ENCODE measurements at regions not wholly inside any gene's neighbourhood (a gene's known extent, or its start where the extent isn't known, plus 50 kb on each side); places are given as distances from the start of the nearest gene placed in this dataset.
"Not testable (repeated sequence)": the region's sequence is repeated elsewhere in the genome, so short reads cannot be mapped to it uniquely, and the experiment has no call there.

GRCh38 chr2:238527565-238527964, 100.8 kb downstream of the ASB1 start:
- Mint-ChIP-seq H3K36me3 (ENCODE audit: low read depth) (peaks cover 2% of the 10 kb centered on the region), H3K4me3 (no peak overlapping the region), H3K4me1 (no peaks in the 10 kb centered on the region), H3K27ac (no peak overlapping the region), H3K9me3 (peaks cover 20% of the 10 kb centered on the region), H3K27me3 (peaks cover 10% of the 10 kb centered on the region)
- DNase-seq (no peak), ATAC-seq (ENCODE audit: low read depth) (no peak)
- ChIA-PET CTCF (no interaction called here), POLR2A (no interaction called here)
- intact Hi-C loops (cut with micrococcal nuclease) = no loop called here
- no peak for TF ChIP-seq CTCF (IDR thresholded peaks at IDR 0.05)

GRCh38 chr2:238528953-238529781, 102.4 kb downstream of the ASB1 start:
- H3K9me3 Mint-ChIP-seq = peaks cover 20% of the 10 kb centered on the region
- ATAC-seq (ENCODE audit: low read depth) = no peak
- H3K4me1 Mint-ChIP-seq = no peaks in the 10 kb centered on the region

GRCh38 chr2:238531017-238531645, 104.4 kb downstream of the ASB1 start:
- H3K36me3 Mint-ChIP-seq (ENCODE audit: low read depth); H3K4me3 Mint-ChIP-seq; H3K4me1 Mint-ChIP-seq: not testable (repeated sequence)

More at GRCh38 chr2:238528953-238529781, 102.4 kb downstream of the ASB1 start:
- H3K27ac Mint-ChIP-seq = no peak overlapping the region
- ChIA-PET CTCF (no interaction called here), POLR2A (no interaction called here)
- no peak for TF ChIP-seq CTCF (IDR thresholded peaks at IDR 0.05)
- no peak overlapping the region for H3K4me3 Mint-ChIP-seq
- peaks cover 10% of the 10 kb centered on the region for H3K27me3 Mint-ChIP-seq
- DNase-seq = no peak
- intact Hi-C loops (cut with micrococcal nuclease) = no loop called here
- H3K36me3 Mint-ChIP-seq (ENCODE audit: low read depth) = peaks cover 2% of the 10 kb centered on the region

GRCh38 chr2:238543732-238544131, 117.0 kb downstream of the ASB1 start:
- H3K4me3 Mint-ChIP-seq; DNase-seq; intact Hi-C loops (cut with micrococcal nuclease); H3K4me1 Mint-ChIP-seq; H3K9me3 Mint-ChIP-seq; ATAC-seq (ENCODE audit: low read depth); H3K27ac Mint-ChIP-seq; H3K36me3 Mint-ChIP-seq (ENCODE audit: low read depth); CTCF ChIA-PET; POLR2A ChIA-PET: not testable (repeated sequence)
- peaks cover 40% of the 10 kb centered on the region for H3K27me3 Mint-ChIP-seq

More at GRCh38 chr2:238531017-238531645, 104.4 kb downstream of the ASB1 start:
- CTCF ChIA-PET; ATAC-seq (ENCODE audit: low read depth); H3K27me3 Mint-ChIP-seq; DNase-seq; H3K27ac Mint-ChIP-seq; intact Hi-C loops (cut with micrococcal nuclease); POLR2A ChIA-PET: not testable (repeated sequence)
- peaks cover 23% of the 10 kb centered on the region for H3K9me3 Mint-ChIP-seq

GRCh38 chr2:238548902-238549462, 122.3 kb downstream of the ASB1 start:
- no peak overlapping the region for H3K27ac Mint-ChIP-seq
- no peak overlapping the region for H3K4me3 Mint-ChIP-seq
- H3K9me3 Mint-ChIP-seq = peaks cover 2% of the 10 kb centered on the region
- intact Hi-C loops (cut with micrococcal nuclease) = no loop called here
- no peaks in the 10 kb centered on the region for H3K4me1 Mint-ChIP-seq
- no peak for TF ChIP-seq CTCF (IDR thresholded peaks at IDR 0.05)
- DNase-seq = no peak
- ChIA-PET POLR2A (no interaction called here), CTCF (no interaction called here)
- no peaks in the 10 kb centered on the region for H3K36me3 Mint-ChIP-seq (ENCODE audit: low read depth)
- peaks cover 19% of the 10 kb centered on the region for H3K27me3 Mint-ChIP-seq
- no peak for ATAC-seq (ENCODE audit: low read depth)

- intact Hi-C loops (cut with micrococcal nuclease) = no loop called here
- no peaks in the 10 kb centered on the region for H3K36me3 Mint-ChIP-seq (ENCODE audit: low read depth)
- ATAC-seq (ENCODE audit: low read depth) (no peak), DNase-seq (no peak)
- peaks cover 14% of the 10 kb centered on the region for H3K27me3 Mint-ChIP-seq
- ChIA-PET POLR2A (no interaction called here), CTCF (no interaction called here)
- TF ChIP-seq CTCF (IDR thresholded peaks at IDR 0.05) = no peak
- H3K27ac Mint-ChIP-seq = no peak overlapping the region
- H3K4me1 Mint-ChIP-seq = no peaks in the 10 kb centered on the region
- no peak overlapping the region for H3K4me3 Mint-ChIP-seq
- peaks cover 2% of the 10 kb centered on the region for H3K9me3 Mint-ChIP-seq
Observed at GRCh38 chr2:238549866-238550265, 123.1 kb downstream of the ASB1 start.
